NT2/D1 (cell line): ENCODE measurements at regions not wholly inside any gene's neighbourhood (a gene's known extent, or its start where the extent isn't known, plus 50 kb on each side); places are given as distances from the start of the nearest gene placed in this dataset.

Experiments used
- DNase-seq: peaks from one replicate; pipeline ENCODE4 v3.0.0-alpha.2; 2011; ENCODE audit warnings: low read depth, low spot score
- H3K27me3 ChIP-seq: 2 replicates; pipeline ENCODE4 v1.6.0; 2011; ENCODE audit warnings: mild to moderate bottlenecking; ENCODE audit not compliant: insufficient read length, insufficient read depth
- H3K36me3 ChIP-seq: 2 replicates; pipeline ENCODE4 v1.6.1; 2011; ENCODE audit warnings: mild to moderate bottlenecking, low read length, mixed read lengths; ENCODE audit not compliant: insufficient read depth, insufficient read length
- H3K4me1 ChIP-seq: 2 replicates; pipeline ENCODE4 v1.5.1; 2011; ENCODE audit not compliant: insufficient read depth, insufficient read length
- H3K4me3 ChIP-seq: 2 replicates; pipeline ENCODE4 v1.5.1; 2011; ENCODE audit warnings: low read depth; ENCODE audit not compliant: insufficient read length
- H3K9ac ChIP-seq: 2 replicates; pipeline ENCODE4 v1.6.0; 2011; ENCODE audit warnings: low read depth; ENCODE audit not compliant: insufficient read length
- H3K9me3 ChIP-seq: 2 replicates; pipeline ENCODE4 v1.5.1; 2011; ENCODE audit warnings: mild to moderate bottlenecking, low read length; ENCODE audit not compliant: insufficient read depth
- SUZ12 ChIP-seq: IDR thresholded peaks from 2 replicates; pipeline ENCODE4 v1.6.1; 2011; ENCODE audit not compliant: insufficient read length, insufficient read depth; ENCODE audit errors: extremely low read depth
- YY1 ChIP-seq: IDR thresholded peaks from 2 replicates; pipeline ENCODE4 v1.6.1; 2011; ENCODE audit not compliant: insufficient read length, insufficient read depth
- ZNF274 ChIP-seq: IDR thresholded peaks from 2 replicates; pipeline ENCODE4 v1.6.1; 2011; ENCODE audit warnings: mild to moderate bottlenecking, low read depth, low read length

DNA sequence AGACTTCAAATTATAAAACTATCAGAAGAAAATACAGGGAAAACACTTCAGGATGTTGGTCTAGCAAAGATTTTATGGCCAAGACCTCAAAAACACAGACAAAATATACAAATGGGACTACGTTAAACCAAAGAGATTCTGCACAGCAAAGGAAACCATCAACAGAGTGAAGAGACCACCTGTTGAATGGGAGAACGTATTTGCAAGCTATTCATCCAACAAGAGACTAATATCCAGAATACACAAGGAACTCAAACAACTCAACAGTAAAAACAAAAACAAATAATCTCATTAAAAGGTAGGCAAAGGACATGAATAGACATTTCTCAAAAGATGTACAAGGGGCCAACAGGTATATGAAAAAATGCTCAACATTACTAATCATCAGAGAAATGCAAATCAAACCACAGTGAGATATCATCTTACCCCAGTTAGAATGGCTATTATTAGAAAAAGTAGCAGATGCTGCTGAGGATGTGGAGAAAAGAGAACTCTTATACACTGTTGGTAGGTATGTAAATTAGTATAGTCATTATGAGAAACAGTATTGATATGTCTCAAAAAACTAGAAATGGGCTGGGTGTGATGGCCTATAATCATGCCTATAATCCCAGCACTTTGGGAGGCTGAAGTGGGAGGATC, 112.6 kb downstream of the LRIG2 start:
- TF ChIP-seq SUZ12 = no peak
- no peak for TF ChIP-seq YY1
- TF ChIP-seq ZNF274 = no peak
- Histone ChIP-seq H3K36me3 (no peaks in the 10 kb centered on the region), H3K9ac (no peak overlapping the region), H3K4me1 (no peaks in the 10 kb centered on the region), H3K4me3 (no peak overlapping the region), H3K9me3 (no peaks in the 10 kb centered on the region), H3K27me3 (no peaks in the 10 kb centered on the region)
- DNase-seq = no peak

GRCh38 chr1:113190078-113190477, 117.1 kb downstream of the LRIG2 start:
- TF ChIP-seq YY1 (no peak), ZNF274 (no peak), SUZ12 (no peak)
- DNase-seq = no peak

DNA sequence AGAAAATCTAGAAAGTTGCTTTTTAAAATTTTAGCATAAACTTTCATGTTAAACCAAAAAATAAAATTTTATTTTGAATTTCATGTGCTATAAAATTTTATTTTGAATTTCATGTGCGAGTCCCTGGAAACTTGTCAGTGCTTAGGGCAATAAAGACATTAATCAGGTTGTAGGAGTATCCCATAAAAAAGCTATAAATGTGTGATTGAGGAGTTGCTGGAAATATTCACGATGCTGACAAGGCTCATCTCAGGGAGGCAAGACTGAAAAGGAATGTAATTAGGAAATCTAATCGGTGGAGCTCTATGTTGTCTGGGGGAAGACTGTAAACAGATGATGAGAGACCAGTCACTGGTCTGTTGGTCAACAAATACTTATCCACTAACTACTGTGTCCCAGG, 117.9 kb downstream of the LRIG2 start:
- Histone ChIP-seq H3K4me3 (no peak overlapping the region), H3K36me3 (no peaks in the 10 kb centered on the region), H3K27me3 (peaks cover 2% of the 10 kb centered on the region), H3K9ac (no peak overlapping the region), H3K4me1 (no peaks in the 10 kb centered on the region), H3K9me3 (peaks cover 5% of the 10 kb centered on the region; the same call in 1 of the 2 replicates)
- TF ChIP-seq ZNF274 (no peak), SUZ12 (no peak), YY1 (no peak)
- DNase-seq = no peak

More at GRCh38 chr1:113190078-113190477, 117.1 kb downstream of the LRIG2 start:
- Histone ChIP-seq H3K9ac (no peak overlapping the region), H3K4me1 (no peaks in the 10 kb centered on the region), H3K27me3 (peaks cover 2% of the 10 kb centered on the region), H3K36me3 (no peaks in the 10 kb centered on the region), H3K4me3 (no peak overlapping the region), H3K9me3 (peaks cover 5% of the 10 kb centered on the region; the same call in 1 of the 2 replicates)

GRCh38 chr1:113191579-113192076, 118.6 kb downstream of the LRIG2 start:
- TF ChIP-seq YY1 (no peak), SUZ12 (no peak), ZNF274 (no peak)
- no peak for DNase-seq
- Histone ChIP-seq H3K4me3 (no peak overlapping the region), H3K9me3 (peaks cover 5% of the 10 kb centered on the region; the same call in 1 of the 2 replicates), H3K9ac (no peak overlapping the region), H3K36me3 (no peaks in the 10 kb centered on the region), H3K27me3 (peaks cover 2% of the 10 kb centered on the region), H3K4me1 (no peaks in the 10 kb centered on the region)

DNA sequence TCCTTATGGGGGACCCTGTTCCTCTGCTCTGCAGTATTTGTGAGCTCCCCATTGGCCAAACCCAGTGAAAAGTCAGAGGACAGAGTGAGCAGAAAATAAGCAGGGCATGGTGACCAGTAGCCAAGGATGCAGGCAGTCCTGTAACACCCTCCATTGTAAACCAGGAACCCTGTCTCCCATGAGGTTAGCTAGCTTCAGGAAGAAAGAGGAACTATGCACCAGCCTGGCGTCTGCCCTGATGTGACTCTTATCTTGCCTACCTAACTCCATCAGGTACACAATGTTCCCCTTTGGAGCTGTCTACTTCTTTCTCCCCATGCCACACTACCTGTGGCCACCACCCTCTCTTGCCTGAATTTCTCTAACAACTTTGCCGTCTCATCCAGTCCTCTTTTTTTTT, 119.2 kb downstream of the LRIG2 start:
- Histone ChIP-seq H3K36me3 (no peaks in the 10 kb centered on the region), H3K9ac (no peak overlapping the region), H3K4me3 (no peak overlapping the region), H3K27me3 (peaks cover 2% of the 10 kb centered on the region), H3K4me1 (no peaks in the 10 kb centered on the region), H3K9me3 (peaks cover 5% of the 10 kb centered on the region; the same call in 1 of the 2 replicates)
- no peak for DNase-seq
- no peak for TF ChIP-seq ZNF274
- TF ChIP-seq SUZ12 = no peak
- TF ChIP-seq YY1 = no peak

DNA sequence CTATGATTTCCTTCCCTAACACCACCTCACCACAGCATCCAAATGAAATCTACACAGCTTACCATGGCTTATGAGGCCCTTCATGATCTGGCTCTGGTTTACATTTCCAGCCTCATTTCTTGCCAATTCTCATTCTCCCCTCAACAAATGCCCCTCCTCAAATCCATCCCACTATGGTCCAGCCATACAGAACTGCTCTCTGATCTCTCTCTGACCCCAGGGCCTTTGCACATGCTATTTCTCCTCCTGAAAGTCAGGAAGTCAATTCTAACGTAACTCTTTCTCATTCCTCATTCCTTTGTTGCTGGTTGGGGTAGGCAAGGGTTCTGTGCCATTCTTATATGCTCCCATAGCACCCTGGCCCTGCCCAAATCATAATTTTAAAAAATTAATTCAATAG, 120.0 kb downstream of the LRIG2 start:
- no peak for DNase-seq
- Histone ChIP-seq H3K4me1 (no peaks in the 10 kb centered on the region), H3K36me3 (no peaks in the 10 kb centered on the region), H3K9me3 (peaks cover 5% of the 10 kb centered on the region; the same call in 1 of the 2 replicates), H3K27me3 (peaks cover 2% of the 10 kb centered on the region), H3K9ac (no peak overlapping the region), H3K4me3 (no peak overlapping the region)
- TF ChIP-seq SUZ12 = no peak
- TF ChIP-seq ZNF274 = no peak
- TF ChIP-seq YY1 = no peak

DNA sequence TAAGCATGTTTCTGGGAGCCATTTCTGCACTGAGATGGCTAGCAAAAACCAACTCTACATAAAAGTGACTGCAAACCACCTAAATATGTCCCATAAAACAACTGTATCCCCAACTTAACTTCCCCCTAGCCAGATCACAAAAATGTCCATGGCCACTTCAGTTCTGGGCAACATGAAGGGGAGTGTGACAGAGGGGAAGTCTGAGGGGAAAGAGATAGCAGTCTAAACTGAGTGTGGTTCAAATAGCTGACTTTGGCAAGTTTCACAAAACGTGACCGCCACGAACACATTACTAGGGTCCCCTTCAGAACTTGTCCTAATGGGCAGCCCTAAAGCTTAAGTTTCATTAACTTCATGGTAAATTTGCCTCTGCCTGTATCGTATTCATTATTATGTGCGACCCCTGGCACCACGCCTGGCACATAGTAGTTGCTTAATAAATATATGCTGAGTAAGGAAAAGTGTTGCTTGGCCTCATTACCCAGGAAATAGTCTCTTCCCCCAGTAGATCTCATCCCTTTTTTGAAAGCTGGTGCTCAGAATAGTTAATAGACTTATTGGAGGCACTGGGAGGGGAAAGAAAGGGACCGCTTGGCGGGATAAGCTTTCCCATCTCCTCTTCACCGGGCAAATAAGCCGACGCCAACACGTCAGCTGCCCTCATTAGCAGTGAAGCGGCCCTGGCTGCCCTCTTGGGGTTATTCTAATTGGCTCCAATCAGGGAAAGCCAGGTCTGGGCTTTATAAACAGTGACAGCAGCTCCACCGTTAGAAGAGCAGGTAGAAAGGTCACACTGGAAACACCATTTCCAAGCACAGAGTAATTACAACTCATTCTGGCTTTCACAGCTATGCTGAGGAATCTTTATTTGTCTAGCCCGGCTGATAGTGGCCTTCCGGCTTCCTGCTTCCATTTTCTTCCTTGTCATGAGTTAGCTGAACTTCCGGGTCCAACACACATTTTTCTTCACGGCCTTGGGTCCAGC, 122.1 kb downstream of the LRIG2 start:
- no peak overlapping the region for H3K9ac ChIP-seq
- DNase-seq = no peak
- TF ChIP-seq YY1 (no peak), SUZ12 (no peak), ZNF274 (no peak)
- no peaks in the 10 kb centered on the region for H3K36me3 ChIP-seq
- peaks cover 5% of the 10 kb centered on the region; the same call in 1 of the 2 replicates for H3K9me3 ChIP-seq
- no peaks in the 10 kb centered on the region for H3K4me1 ChIP-seq
- H3K27me3 ChIP-seq = peaks cover 2% of the 10 kb centered on the region
- no peak overlapping the region for H3K4me3 ChIP-seq
